NT2/D1 (cell line): ENCODE measurements at regions not wholly inside any gene's neighbourhood (a gene's known extent, or its start where the extent isn't known, plus 50 kb on each side); places are given as distances from the start of the nearest gene placed in this dataset.
"Not testable (repeated sequence)": the region's sequence is repeated elsewhere in the genome, so short reads cannot be mapped to it uniquely, and the experiment has no call there.

Source experiments
- DNase-seq: peaks from one replicate; pipeline ENCODE4 v3.0.0-alpha.2; 2011; ENCODE audit warnings: low read depth, low spot score
- H3K27me3 ChIP-seq: 2 replicates; pipeline ENCODE4 v1.6.0; 2011; ENCODE audit warnings: mild to moderate bottlenecking; ENCODE audit not compliant: insufficient read length, insufficient read depth
- H3K36me3 ChIP-seq: 2 replicates; pipeline ENCODE4 v1.6.1; 2011; ENCODE audit warnings: mild to moderate bottlenecking, low read length, mixed read lengths; ENCODE audit not compliant: insufficient read depth, insufficient read length
- H3K4me1 ChIP-seq: 2 replicates; pipeline ENCODE4 v1.5.1; 2011; ENCODE audit not compliant: insufficient read depth, insufficient read length
- H3K4me3 ChIP-seq: 2 replicates; pipeline ENCODE4 v1.5.1; 2011; ENCODE audit warnings: low read depth; ENCODE audit not compliant: insufficient read length
- H3K9ac ChIP-seq: 2 replicates; pipeline ENCODE4 v1.6.0; 2011; ENCODE audit warnings: low read depth; ENCODE audit not compliant: insufficient read length
- H3K9me3 ChIP-seq: 2 replicates; pipeline ENCODE4 v1.5.1; 2011; ENCODE audit warnings: mild to moderate bottlenecking, low read length; ENCODE audit not compliant: insufficient read depth
- SUZ12 ChIP-seq: IDR thresholded peaks from 2 replicates; pipeline ENCODE4 v1.6.1; 2011; ENCODE audit not compliant: insufficient read length, insufficient read depth; ENCODE audit errors: extremely low read depth
- YY1 ChIP-seq: IDR thresholded peaks from 2 replicates; pipeline ENCODE4 v1.6.1; 2011; ENCODE audit not compliant: insufficient read length, insufficient read depth
- ZNF274 ChIP-seq: IDR thresholded peaks from 2 replicates; pipeline ENCODE4 v1.6.1; 2011; ENCODE audit warnings: mild to moderate bottlenecking, low read depth, low read length

GRCh38 chr20:39756828-39757227 lies 794.7 kb downstream of the DHX35 start:
- Histone ChIP-seq H3K4me1 (no peaks in the 10 kb centered on the region), H3K27me3 (no peaks in the 10 kb centered on the region), H3K4me3 (no peak overlapping the region), H3K9ac (no peak overlapping the region), H3K9me3 (no peaks in the 10 kb centered on the region), H3K36me3 (no peaks in the 10 kb centered on the region)
- DNase-seq, result no peak
- TF ChIP-seq SUZ12 (no peak), YY1 (no peak), ZNF274 (no peak)

- TF ChIP-seq SUZ12 (no peak), ZNF274 (no peak), YY1 (no peak)
Measured at GRCh38 chr20:39756369-39756768, 794.2 kb downstream of the DHX35 start.

GRCh38 chr20:39752262-39752876 lies 790.2 kb downstream of the DHX35 start:
- TF ChIP-seq ZNF274 (no peak), SUZ12 (no peak), YY1 (no peak)
- Histone ChIP-seq H3K4me3 (no peak overlapping the region), H3K9me3 (peaks cover 11% of the 10 kb centered on the region), H3K9ac (no peak overlapping the region), H3K27me3 (no peaks in the 10 kb centered on the region), H3K4me1 (no peaks in the 10 kb centered on the region), H3K36me3 (no peaks in the 10 kb centered on the region)
- no peak for DNase-seq

More at GRCh38 chr20:39756369-39756768, 794.2 kb downstream of the DHX35 start:
- no peak for DNase-seq
- Histone ChIP-seq H3K4me1 (no peaks in the 10 kb centered on the region), H3K36me3 (no peaks in the 10 kb centered on the region), H3K4me3 (no peak overlapping the region), H3K27me3 (no peaks in the 10 kb centered on the region), H3K9me3 (no peaks in the 10 kb centered on the region), H3K9ac (no peak overlapping the region)

- Histone ChIP-seq H3K9ac (no peak overlapping the region), H3K9me3 (peaks cover 11% of the 10 kb centered on the region), H3K4me3 (no peak overlapping the region), H3K4me1 (no peaks in the 10 kb centered on the region), H3K36me3 (no peaks in the 10 kb centered on the region), H3K27me3 (no peaks in the 10 kb centered on the region)
- no peak for TF ChIP-seq ZNF274
- no peak for TF ChIP-seq SUZ12
- TF ChIP-seq YY1, result no peak
- DNase-seq, result no peak
Measured at GRCh38 chr20:39751557-39752137, 789.5 kb downstream of the DHX35 start.

- H3K36me3 ChIP-seq, result no peaks in the 10 kb centered on the region
- no peak for DNase-seq
- H3K9me3 ChIP-seq, result peaks cover 11% of the 10 kb centered on the region
- no peak overlapping the region for H3K9ac ChIP-seq
- TF ChIP-seq SUZ12 (no peak), YY1 (no peak), ZNF274 (no peak)
- no peaks in the 10 kb centered on the region for H3K27me3 ChIP-seq
- H3K4me1 ChIP-seq, result no peaks in the 10 kb centered on the region
- H3K4me3 ChIP-seq, result no peak overlapping the region
Measured at GRCh38 chr20:39745380-39745779, 783.2 kb downstream of the DHX35 start.

- Histone ChIP-seq H3K9me3 (0 out of 2 replicates have a peak, but pooled peaks cover 9% of the 10 kb centered on the region), H3K9ac (no peak overlapping the region)
Measured at GRCh38 chr20:39738651-39739050, 776.5 kb downstream of the DHX35 start.

GRCh38 chr20:39736434-39737327 lies 774.5 kb downstream of the DHX35 start:
- DNase-seq, result no peak
- no peaks in the 10 kb centered on the region for H3K4me1 ChIP-seq
- 0 out of 2 replicates have a peak, but pooled peaks cover 9% of the 10 kb centered on the region for H3K9me3 ChIP-seq
- no peaks in the 10 kb centered on the region for H3K27me3 ChIP-seq
- no peak for TF ChIP-seq YY1
- H3K4me3 ChIP-seq, result no peak overlapping the region
- no peak overlapping the region for H3K9ac ChIP-seq
- H3K36me3 ChIP-seq, result no peaks in the 10 kb centered on the region

More at GRCh38 chr20:39738651-39739050, 776.5 kb downstream of the DHX35 start:
- TF ChIP-seq ZNF274, result no peak
- no peak for TF ChIP-seq YY1
- TF ChIP-seq SUZ12, result no peak
- Histone ChIP-seq H3K36me3 (no peaks in the 10 kb centered on the region), H3K4me3 (no peak overlapping the region), H3K4me1 (no peaks in the 10 kb centered on the region), H3K27me3 (no peaks in the 10 kb centered on the region)
- DNase-seq, result no peak

- H3K36me3 ChIP-seq, H3K4me1 ChIP-seq, H3K27me3 ChIP-seq, H3K9ac ChIP-seq, DNase-seq, H3K4me3 ChIP-seq: not testable (repeated sequence)
- H3K9me3 ChIP-seq, result peaks cover 14% of the 10 kb centered on the region
Measured at GRCh38 chr20:39725513-39725912, 763.4 kb downstream of the DHX35 start.
